ENCODE measurements at regions not wholly inside any gene's neighbourhood (a gene's known extent, or its start where the extent isn't known, plus 50 kb on each side); places are given as distances from the start of the nearest gene placed in this dataset.
A peak's percentile ranks its signal among the peaks of the same experiment; 100 is the strongest.
"Not testable (repeated sequence)": the region's sequence is repeated elsewhere in the genome, so short reads cannot be mapped to it uniquely, and the experiment has no call there.

DNA sequence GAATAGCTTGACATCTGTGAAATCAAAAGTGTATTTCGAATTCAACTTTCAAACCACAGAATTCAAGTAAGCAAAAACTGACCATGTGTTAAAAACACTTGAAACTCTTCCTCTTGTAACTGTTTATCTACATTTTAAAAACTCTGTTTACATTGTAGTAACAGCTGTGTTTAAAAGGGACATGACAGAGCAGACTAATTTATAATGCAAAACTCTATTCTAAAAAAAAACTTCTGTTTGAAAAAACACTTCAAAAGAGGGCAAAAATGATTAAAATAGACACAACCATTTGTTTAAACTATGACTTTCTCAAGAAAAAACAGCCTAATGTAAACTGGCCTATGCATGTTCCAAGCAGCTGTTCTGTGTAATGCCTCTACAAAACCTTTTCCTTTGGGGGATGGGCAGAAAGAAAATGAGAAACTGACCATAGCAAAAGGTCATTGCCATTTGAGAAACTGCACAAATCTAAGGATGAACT lies 149.1 kb upstream of the HMGA2 start:
- no peaks in the 10 kb centered on the region for H3K27me3 ChIP-seq (ENCODE audit: control insufficient read depth, insufficient read depth, low read length)
- no peaks in the 10 kb centered on the region for H3K36me3 ChIP-seq (ENCODE audit: control insufficient read depth, insufficient read depth, low read length)
- DNase-seq (ENCODE audit: low read depth), result no peak
- TF ChIP-seq, protein P1, sequence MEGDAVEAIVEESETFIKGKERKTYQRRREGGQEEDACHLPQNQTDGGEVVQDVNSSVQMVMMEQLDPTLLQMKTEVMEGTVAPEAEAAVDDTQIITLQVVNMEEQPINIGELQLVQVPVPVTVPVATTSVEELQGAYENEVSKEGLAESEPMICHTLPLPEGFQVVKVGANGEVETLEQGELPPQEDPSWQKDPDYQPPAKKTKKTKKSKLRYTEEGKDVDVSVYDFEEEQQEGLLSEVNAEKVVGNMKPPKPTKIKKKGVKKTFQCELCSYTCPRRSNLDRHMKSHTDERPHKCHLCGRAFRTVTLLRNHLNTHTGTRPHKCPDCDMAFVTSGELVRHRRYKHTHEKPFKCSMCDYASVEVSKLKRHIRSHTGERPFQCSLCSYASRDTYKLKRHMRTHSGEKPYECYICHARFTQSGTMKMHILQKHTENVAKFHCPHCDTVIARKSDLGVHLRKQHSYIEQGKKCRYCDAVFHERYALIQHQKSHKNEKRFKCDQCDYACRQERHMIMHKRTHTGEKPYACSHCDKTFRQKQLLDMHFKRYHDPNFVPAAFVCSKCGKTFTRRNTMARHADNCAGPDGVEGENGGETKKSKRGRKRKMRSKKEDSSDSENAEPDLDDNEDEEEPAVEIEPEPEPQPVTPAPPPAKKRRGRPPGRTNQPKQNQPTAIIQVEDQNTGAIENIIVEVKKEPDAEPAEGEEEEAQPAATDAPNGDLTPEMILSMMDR (IDR thresholded peaks at IDR 0.05; ENCODE audit: insufficient read depth, low read depth, low read length), result no peak
- ChIA-PET CTCF (interaction anchor here (3.4 kb wide), 1 partner anchor 73 kb away, joined by 20 read pairs; no protein-coding TSS in a partner anchor), POLR2A (no interaction called here)
- H3K4me3 ChIP-seq (ENCODE audit: low read depth, low read length), result no peak overlapping the region

DNA sequence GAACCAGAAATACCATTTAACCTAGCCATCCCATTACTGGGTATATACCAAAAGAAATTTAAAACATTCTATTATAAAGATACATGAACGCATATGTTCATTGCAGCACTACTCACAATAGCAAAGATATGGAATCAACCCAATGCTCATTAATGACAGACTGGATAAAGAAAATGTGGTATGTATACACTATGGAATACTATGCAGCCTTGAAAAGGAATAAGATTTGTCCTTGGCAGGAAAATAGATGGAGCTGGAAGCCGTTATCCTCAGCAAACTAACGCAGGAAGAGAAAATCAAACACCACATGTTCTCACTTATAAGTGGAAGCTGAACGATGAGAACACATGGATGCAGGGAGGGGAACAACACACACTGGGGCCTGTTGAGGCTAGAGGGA lies 146.1 kb upstream of the HMGA2 start:
- H3K27me3 ChIP-seq (ENCODE audit: control insufficient read depth, insufficient read depth, low read length); H3K36me3 ChIP-seq (ENCODE audit: control insufficient read depth, insufficient read depth, low read length); POLR2A ChIA-PET; DNase-seq (ENCODE audit: low read depth); H3K4me3 ChIP-seq (ENCODE audit: low read depth, low read length): not testable (repeated sequence)
- CTCF ChIA-PET, result interaction anchor here (0.7 to 1.5 kb wide), 2 partner anchors 8 to 12 kb away, joined by 3 to 4 read pairs; no protein-coding TSS in a partner anchor

DNA sequence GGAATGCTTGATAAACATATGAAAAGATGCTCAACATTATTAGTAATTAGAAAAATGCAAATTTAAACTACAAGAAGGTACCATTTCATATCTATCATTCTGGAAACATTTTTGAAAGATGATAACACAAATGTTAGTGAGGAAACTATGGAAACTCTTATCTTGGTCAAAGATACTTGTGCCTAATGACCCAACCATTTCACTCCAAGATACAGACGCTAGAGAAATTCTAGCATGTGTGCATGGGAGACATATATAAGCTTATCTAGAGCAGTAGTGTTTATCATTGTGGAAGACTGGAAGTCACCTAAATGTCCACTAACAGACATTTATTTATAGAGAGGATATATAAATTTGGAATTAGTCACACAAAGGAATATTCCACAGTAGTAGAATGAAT lies 143.1 kb upstream of the HMGA2 start:
- ChIA-PET CTCF (interaction anchor here (0.8 kb wide), 1 partner anchor 79 kb away, joined by 3 read pairs; no protein-coding TSS in a partner anchor), POLR2A (no interaction called here)
- no peaks in the 10 kb centered on the region for H3K36me3 ChIP-seq (ENCODE audit: control insufficient read depth, insufficient read depth, low read length)
- no peak for DNase-seq (ENCODE audit: low read depth)
- no peaks in the 10 kb centered on the region for H3K27me3 ChIP-seq (ENCODE audit: control insufficient read depth, insufficient read depth, low read length)
- TF ChIP-seq, protein P1 (IDR thresholded peaks at IDR 0.05; ENCODE audit: insufficient read depth, low read depth, low read length), result no peak
- no peak overlapping the region for H3K4me3 ChIP-seq (ENCODE audit: low read depth, low read length)

DNA sequence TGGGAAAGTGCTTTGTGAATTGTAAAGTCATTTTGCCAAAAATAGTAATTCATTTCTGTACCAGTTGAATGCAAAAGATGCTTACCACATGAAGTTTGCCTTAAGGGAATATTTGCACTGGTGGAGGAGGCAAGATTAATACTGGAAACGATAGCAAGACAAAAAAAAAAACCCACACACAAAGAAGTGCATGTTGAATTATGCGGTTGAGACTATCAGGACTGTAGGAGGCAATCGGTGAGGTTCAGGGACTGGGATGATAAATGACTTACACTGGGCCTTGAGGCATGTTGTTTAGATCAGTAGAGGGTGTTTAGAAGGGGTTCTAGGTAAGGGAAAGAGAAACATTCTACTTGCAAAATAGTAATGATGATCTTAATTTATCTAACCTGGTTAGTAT lies 142.2 kb upstream of the HMGA2 start:
- Histone ChIP-seq H3K27me3 (ENCODE audit: control insufficient read depth, insufficient read depth, low read length) (no peaks in the 10 kb centered on the region), H3K36me3 (ENCODE audit: control insufficient read depth, insufficient read depth, low read length) (no peaks in the 10 kb centered on the region), H3K4me3 (ENCODE audit: low read depth, low read length) (no peak overlapping the region)
- ChIA-PET POLR2A (no interaction called here), CTCF (interaction anchor here (0.8 kb wide), 1 partner anchor 80 kb away, joined by 3 read pairs; no protein-coding TSS in a partner anchor)
- TF ChIP-seq, protein P1 (IDR thresholded peaks at IDR 0.05; ENCODE audit: insufficient read depth, low read depth, low read length), result no peak
- no peak for DNase-seq (ENCODE audit: low read depth)

DNA sequence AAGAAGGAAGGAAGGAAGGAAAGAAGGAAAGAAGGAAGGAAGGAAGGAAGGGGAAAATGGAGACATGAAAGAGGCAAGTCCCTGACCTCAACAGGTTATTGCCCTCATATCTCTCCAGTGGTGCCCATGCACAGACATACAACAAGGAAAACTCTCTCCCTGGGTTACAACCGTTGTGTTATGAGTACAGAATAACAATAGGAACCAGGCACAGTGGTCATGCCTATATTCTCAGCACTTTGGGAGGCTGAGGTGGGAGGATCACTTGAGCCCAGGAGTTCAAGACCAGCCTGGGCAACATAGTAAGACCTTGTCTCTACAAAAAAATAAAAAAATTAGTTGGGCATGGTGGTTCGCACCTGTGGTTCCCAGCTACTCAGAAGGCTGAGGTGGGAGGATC lies 139.4 kb upstream of the HMGA2 start:
- POLR2A ChIA-PET, result interaction anchor here (0.7 kb wide), 1 partner anchor 72 kb away, joined by 3 read pairs; no protein-coding TSS in a partner anchor
- Histone ChIP-seq H3K27me3 (ENCODE audit: control insufficient read depth, insufficient read depth, low read length) (no peaks in the 10 kb centered on the region), H3K4me3 (ENCODE audit: low read depth, low read length) (no peak overlapping the region), H3K36me3 (ENCODE audit: control insufficient read depth, insufficient read depth, low read length) (no peaks in the 10 kb centered on the region)
- no peak for DNase-seq (ENCODE audit: low read depth)
- TF ChIP-seq, protein P1 (IDR thresholded peaks at IDR 0.05; ENCODE audit: insufficient read depth, low read depth, low read length), result no peak
- CTCF ChIA-PET, result interaction anchor here (0.6 to 1.2 kb wide), 3 partner anchors 12 to 82 kb away, joined by 3 to 5 read pairs (median 4); no protein-coding TSS in a partner anchor

DNA sequence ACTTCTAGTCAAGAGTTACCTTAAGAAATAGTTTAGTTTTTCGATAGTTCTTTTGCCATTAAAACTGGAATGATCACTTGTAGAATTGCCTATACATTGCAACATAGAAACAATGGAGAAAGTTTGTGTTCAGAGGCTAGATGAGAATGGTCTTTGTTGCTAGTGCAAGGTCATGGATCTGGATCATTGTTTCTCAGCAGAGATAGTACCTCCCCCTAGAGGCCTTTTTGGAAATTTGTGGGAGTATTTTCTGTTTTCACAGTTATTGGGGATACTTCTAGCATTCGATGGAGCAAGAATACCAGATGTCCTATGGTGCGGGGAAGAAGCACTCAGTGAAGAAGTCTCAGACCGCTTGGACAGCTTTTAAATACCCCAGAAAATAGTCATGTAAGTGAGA lies 138.8 kb upstream of the HMGA2 start:
- TF ChIP-seq, protein P1 (IDR thresholded peaks at IDR 0.05; ENCODE audit: insufficient read depth, low read depth, low read length), result peak; percentile 65
- no peaks in the 10 kb centered on the region for H3K36me3 ChIP-seq (ENCODE audit: control insufficient read depth, insufficient read depth, low read length)
- H3K27me3 ChIP-seq (ENCODE audit: control insufficient read depth, insufficient read depth, low read length), result no peaks in the 10 kb centered on the region
- no peak overlapping the region for H3K4me3 ChIP-seq (ENCODE audit: low read depth, low read length)
- CTCF ChIA-PET, result interaction anchor here (0.6 to 1.2 kb wide), 5 partner anchors 8 to 125 kb away, joined by 3 to 5 read pairs (median 3); no protein-coding TSS in a partner anchor
- POLR2A ChIA-PET, result no interaction called here
- no peak for DNase-seq (ENCODE audit: low read depth)

Measured in BJ (cell line).